ENCODE measurements at regions not wholly inside any gene's neighbourhood (a gene's known extent, or its start where the extent isn't known, plus 50 kb on each side); places are given as distances from the start of the nearest gene placed in this dataset.

DNA sequence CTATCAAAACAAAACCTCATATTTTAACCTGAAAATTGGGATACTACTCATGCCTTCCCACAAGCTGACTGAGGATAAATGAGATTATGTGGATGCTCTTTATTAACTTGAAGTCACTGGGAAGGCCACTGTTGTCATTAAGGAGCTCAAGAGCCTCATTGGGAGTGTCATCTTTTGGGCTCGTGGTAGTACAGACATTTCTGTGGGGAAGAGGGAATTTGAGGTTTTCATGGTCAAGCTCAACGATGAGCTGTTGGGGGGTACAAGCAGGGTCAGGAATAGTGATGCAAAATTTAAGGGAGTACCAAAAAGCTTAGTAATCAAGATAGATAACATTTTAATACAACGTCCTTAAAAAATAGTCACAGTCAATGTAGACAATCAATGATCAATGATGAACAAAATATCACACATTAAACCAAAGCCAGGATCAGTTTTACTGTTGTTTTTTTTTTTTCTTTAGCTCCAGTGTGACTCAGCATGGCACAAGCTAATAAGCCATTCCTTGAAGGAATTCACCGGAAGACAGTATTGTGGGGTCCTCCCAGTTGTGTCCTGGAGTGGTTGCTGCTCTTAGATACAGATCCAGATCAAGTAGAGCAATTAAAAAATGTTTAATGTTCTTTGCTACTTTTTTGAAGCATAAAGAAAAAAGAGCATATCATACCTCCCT is 130.9 kb downstream of the C12orf75 start:
- TF ChIP-seq HDGF (IDR thresholded peaks at IDR 0.05; ENCODE audit: borderline replicate concordance), result no peak
- TF ChIP-seq BHLHE40 (IDR thresholded peaks at IDR 0.05; ENCODE audit: borderline replicate concordance), result no peak
- ChIA-PET POLR2A (no interaction called here), CTCF (no interaction called here)
- DNase-seq (ENCODE audit: extremely low spot score), result no peak

DNA sequence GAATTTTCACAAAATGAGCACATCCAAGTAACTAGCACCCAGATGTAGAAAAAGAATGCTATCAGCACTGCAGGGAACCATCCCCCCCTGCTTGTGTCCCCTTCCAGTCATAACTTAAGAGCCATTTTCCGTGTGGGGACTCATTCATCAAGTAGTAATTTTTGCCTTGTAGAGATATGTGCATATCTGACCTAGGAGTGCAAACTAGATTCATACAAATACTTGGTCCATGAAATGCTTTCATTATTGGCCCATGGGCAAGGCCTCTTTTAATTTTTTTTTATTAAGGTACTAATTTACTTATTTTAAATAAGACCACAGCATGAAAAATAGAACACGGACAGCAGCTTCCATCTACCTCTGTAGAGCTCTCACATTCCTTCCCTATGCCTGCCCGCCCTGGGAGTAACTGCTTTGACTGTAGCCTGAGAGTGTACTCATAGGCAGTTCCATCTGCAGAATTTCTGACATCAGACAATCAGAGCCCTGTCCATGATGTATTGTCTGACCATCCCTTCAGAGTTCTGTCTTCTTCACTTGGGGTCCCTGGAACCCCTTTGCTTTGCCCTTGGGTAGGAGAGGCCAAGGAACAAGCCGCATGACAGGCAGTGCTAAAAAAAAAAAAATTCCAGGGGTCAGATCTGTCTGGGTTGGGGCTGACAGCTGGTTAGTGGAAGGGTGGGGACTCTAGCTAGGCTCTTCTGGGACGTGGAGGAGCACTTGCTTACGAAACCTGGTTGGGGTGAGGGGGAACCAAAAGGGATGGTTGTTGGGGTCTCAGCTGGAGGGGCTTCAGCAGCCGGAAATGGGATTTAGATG is 131.7 kb downstream of the C12orf75 start:
- ChIA-PET POLR2A (no interaction called here), CTCF (no interaction called here)
- DNase-seq (ENCODE audit: extremely low spot score), result no peak
- TF ChIP-seq FOXA1 (IDR thresholded peaks at IDR 0.05) (no peak), ELF4 (IDR thresholded peaks at IDR 0.05) (no peak), ZNF384 (IDR thresholded peaks at IDR 0.05) (no peak), TARDBP (IDR thresholded peaks at IDR 0.05) (no peak), ARNT (IDR thresholded peaks at IDR 0.05) (no peak), NFRKB (IDR thresholded peaks at IDR 0.05) (no peak), SUZ12 (IDR thresholded peaks at IDR 0.05) (no peak), FOXM1 (IDR thresholded peaks at IDR 0.05; ENCODE audit: borderline replicate concordance) (no peak), SP1 (IDR thresholded peaks at IDR 0.05) (no peak), HDGF (IDR thresholded peaks at IDR 0.05; ENCODE audit: borderline replicate concordance) (no peak), L3MBTL2 (conservative IDR thresholded peaks at IDR 0.05) (no peak), BHLHE40 (IDR thresholded peaks at IDR 0.05; ENCODE audit: borderline replicate concordance) (no peak), CTBP1 (IDR thresholded peaks at IDR 0.05; ENCODE audit: borderline replicate concordance) (no peak)

DNA sequence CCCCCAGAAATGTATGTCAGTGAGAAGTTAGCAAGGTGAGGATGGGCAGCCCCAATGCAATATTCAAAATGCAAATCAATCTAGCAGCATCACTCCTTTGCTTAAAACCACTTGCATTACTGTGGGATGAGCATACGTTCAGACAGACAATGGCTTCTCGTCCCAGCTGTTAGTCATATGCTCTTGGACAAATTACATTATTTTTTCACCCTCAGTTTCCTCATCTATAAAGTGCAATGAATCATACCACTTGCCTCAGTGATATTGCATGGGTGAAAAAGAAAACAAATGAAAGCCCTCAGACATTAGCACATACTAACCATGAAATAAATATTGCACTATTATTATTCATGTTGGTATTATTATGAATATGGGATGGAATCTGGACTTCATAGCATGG is 132.3 kb downstream of the C12orf75 start:
- no peak for DNase-seq (ENCODE audit: extremely low spot score)
- ChIA-PET POLR2A (interaction anchor here (1.3 kb wide), 1 partner anchor 10 kb away, joined by 3 read pairs; no protein-coding TSS in a partner anchor), CTCF (no interaction called here)
- TF ChIP-seq HDGF (IDR thresholded peaks at IDR 0.05; ENCODE audit: borderline replicate concordance) (no peak), L3MBTL2 (conservative IDR thresholded peaks at IDR 0.05) (no peak), BHLHE40 (IDR thresholded peaks at IDR 0.05; ENCODE audit: borderline replicate concordance) (no peak), NFRKB (IDR thresholded peaks at IDR 0.05) (no peak), LEF1 (IDR thresholded peaks at IDR 0.05; ENCODE audit: borderline replicate concordance) (no peak), SUZ12 (IDR thresholded peaks at IDR 0.05) (no peak), ELF4 (IDR thresholded peaks at IDR 0.05) (no peak), FOXM1 (IDR thresholded peaks at IDR 0.05; ENCODE audit: borderline replicate concordance) (no peak), FOXK2 (IDR thresholded peaks at IDR 0.05) (no peak), TARDBP (IDR thresholded peaks at IDR 0.05) (no peak), FOXA1 (IDR thresholded peaks at IDR 0.05) (no peak), ARNT (IDR thresholded peaks at IDR 0.05) (no peak), SP1 (IDR thresholded peaks at IDR 0.05) (no peak), ZNF384 (IDR thresholded peaks at IDR 0.05) (no peak), CTBP1 (IDR thresholded peaks at IDR 0.05; ENCODE audit: borderline replicate concordance) (no peak)
- TF ChIP-seq, protein P1, sequence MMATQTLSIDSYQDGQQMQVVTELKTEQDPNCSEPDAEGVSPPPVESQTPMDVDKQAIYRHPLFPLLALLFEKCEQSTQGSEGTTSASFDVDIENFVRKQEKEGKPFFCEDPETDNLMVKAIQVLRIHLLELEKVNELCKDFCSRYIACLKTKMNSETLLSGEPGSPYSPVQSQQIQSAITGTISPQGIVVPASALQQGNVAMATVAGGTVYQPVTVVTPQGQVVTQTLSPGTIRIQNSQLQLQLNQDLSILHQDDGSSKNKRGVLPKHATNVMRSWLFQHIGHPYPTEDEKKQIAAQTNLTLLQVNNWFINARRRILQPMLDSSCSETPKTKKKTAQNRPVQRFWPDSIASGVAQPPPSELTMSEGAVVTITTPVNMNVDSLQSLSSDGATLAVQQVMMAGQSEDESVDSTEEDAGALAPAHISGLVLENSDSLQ (IDR thresholded peaks at IDR 0.05), result no peak

DNA sequence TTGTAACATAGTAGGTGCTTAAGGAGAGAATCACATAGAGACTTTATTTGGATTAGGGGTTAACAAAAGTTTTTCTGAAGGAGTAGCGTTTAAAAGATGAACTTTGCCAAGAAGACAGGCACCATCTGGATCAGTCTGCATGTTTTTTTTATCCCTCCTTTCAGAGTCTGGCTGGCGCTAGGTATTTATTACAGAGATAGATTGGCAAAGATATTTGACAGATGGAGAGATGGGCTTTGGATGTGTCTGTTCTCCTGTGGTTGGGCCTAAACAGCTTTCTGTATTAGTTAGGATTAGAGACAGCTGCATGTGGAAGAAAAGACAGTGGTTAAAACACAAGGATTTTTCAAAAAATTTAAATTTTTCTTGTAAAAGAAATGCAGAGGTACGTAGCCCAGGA is 133.9 kb downstream of the C12orf75 start:
- DNase-seq (ENCODE audit: extremely low spot score), result no peak
- no peak for TF ChIP-seq SUZ12 (IDR thresholded peaks at IDR 0.05)
- TF ChIP-seq TARDBP (IDR thresholded peaks at IDR 0.05), result no peak
- no peak for TF ChIP-seq SP1 (IDR thresholded peaks at IDR 0.05)
- no peak for TF ChIP-seq BHLHE40 (IDR thresholded peaks at IDR 0.05; ENCODE audit: borderline replicate concordance)
- no peak for TF ChIP-seq ARNT (IDR thresholded peaks at IDR 0.05)
- no peak for TF ChIP-seq FOXM1 (IDR thresholded peaks at IDR 0.05; ENCODE audit: borderline replicate concordance)
- TF ChIP-seq ZNF384 (IDR thresholded peaks at IDR 0.05), result no peak
- no peak for TF ChIP-seq LEF1 (IDR thresholded peaks at IDR 0.05; ENCODE audit: borderline replicate concordance)
- no peak for TF ChIP-seq HDGF (IDR thresholded peaks at IDR 0.05; ENCODE audit: borderline replicate concordance)
- TF ChIP-seq FOXA1 (IDR thresholded peaks at IDR 0.05), result no peak
- TF ChIP-seq, protein P1 (IDR thresholded peaks at IDR 0.05), result no peak
- CTCF ChIA-PET, result no interaction called here
- POLR2A ChIA-PET, result interaction anchor here (1.3 kb wide), 1 partner anchor 9 kb away, joined by 3 read pairs; no protein-coding TSS in a partner anchor

DNA sequence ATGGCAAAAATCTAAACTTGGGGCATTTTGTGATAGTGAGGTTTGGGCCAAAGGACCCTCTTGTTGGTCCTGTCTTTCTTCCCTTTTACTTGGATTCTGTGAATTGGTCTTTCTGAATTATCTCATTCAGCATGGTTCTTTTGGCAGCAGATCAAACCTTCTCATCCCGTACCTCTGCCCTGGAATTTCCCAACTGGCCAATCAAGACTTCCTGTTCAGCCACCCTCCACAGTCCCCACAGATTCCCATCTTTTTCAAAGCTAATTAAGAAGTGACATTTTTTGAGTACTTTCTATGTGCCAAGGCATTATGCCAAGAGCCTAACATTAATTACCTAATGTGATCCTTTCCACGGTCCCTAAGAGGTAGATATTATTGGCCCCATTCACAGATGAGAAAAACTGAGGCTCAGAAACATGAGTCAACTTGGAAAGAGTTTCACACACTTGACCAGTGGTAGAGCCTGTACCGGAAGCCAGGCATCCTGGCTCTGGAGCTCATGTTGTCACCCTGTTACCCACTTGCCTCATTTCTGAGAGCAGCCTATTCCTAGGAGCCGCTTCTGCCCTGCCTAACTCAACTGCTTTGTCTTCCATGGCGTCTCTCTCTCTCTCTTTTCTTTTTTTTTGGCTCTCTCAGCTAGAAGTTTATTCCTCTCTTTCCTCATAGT is 135.9 kb downstream of the C12orf75 start:
- TF ChIP-seq, protein P1 (IDR thresholded peaks at IDR 0.05), result no peak
- TF ChIP-seq ELF4 (IDR thresholded peaks at IDR 0.05) (no peak), SP1 (IDR thresholded peaks at IDR 0.05) (no peak), LEF1 (IDR thresholded peaks at IDR 0.05; ENCODE audit: borderline replicate concordance) (no peak), FOXM1 (IDR thresholded peaks at IDR 0.05; ENCODE audit: borderline replicate concordance) (no peak), SUZ12 (IDR thresholded peaks at IDR 0.05) (no peak), L3MBTL2 (conservative IDR thresholded peaks at IDR 0.05) (no peak), BHLHE40 (IDR thresholded peaks at IDR 0.05; ENCODE audit: borderline replicate concordance) (no peak), CTBP1 (IDR thresholded peaks at IDR 0.05; ENCODE audit: borderline replicate concordance) (no peak), NFRKB (IDR thresholded peaks at IDR 0.05) (no peak), ZNF384 (IDR thresholded peaks at IDR 0.05) (no peak), ARNT (IDR thresholded peaks at IDR 0.05) (no peak), TARDBP (IDR thresholded peaks at IDR 0.05) (no peak), FOXK2 (IDR thresholded peaks at IDR 0.05) (no peak), FOXA1 (IDR thresholded peaks at IDR 0.05) (no peak), HDGF (IDR thresholded peaks at IDR 0.05; ENCODE audit: borderline replicate concordance) (no peak)
- POLR2A ChIA-PET, result no interaction called here
- DNase-seq (ENCODE audit: extremely low spot score), result no peak
- CTCF ChIA-PET, result no interaction called here
